Fibroblast of skin of left quadriceps (primary cell): ENCODE measurements at regions not wholly inside any gene's neighbourhood (a gene's known extent, or its start where the extent isn't known, plus 50 kb on each side); places are given as distances from the start of the nearest gene placed in this dataset.
"Not testable (repeated sequence)": the region's sequence is repeated elsewhere in the genome, so short reads cannot be mapped to it uniquely, and the experiment has no call there.

ENCODE experiments used
- DNase-seq, 2 experiments: peaks; one replicate each; pipeline ENCODE4 v3.0.0-alpha.2; 2013; ENCODE audit warnings: low read depth in 2 of 2

GRCh38 chr15:67918205-67918861 is 78.5 kb upstream of the RNU6-1 start:
- DNase-seq: no peak

GRCh38 chr15:67920524-67921240 is 80.8 kb upstream of the RNU6-1 start:
- DNase-seq: no peak

- DNase-seq: no peak
Measured at GRCh38 chr15:67922106-67922675, 82.3 kb upstream of the RNU6-1 start.

- no peak for DNase-seq
Measured at GRCh38 chr15:67922971-67923945, 83.4 kb upstream of the RNU6-1 start.

GRCh38 chr15:67924359-67924974 is 84.6 kb upstream of the RNU6-1 start:
- DNase-seq: no peak

- DNase-seq: no peak
Measured at GRCh38 chr15:67925182-67925581, 85.3 kb upstream of the RNU6-1 start.

GRCh38 chr15:67927501-67928168 is 87.8 kb upstream of the RNU6-1 start:
- DNase-seq: peak; percentile 88 to 89

- DNase-seq: no peak
Measured at GRCh38 chr15:67928666-67929065, 88.8 kb upstream of the RNU6-1 start.

GRCh38 chr15:67930720-67931119 is 90.9 kb upstream of the RNU6-1 start:
- no peak for DNase-seq

- no peak for DNase-seq
Measured at GRCh38 chr15:67931861-67932260, 92.0 kb upstream of the RNU6-1 start.

- DNase-seq: not testable (repeated sequence)
Measured at GRCh38 chr15:67934126-67934525, 94.3 kb upstream of the RNU6-1 start.

GRCh38 chr15:67935244-67935643 is 95.4 kb upstream of the RNU6-1 start:
- DNase-seq: no peak

- no peak for DNase-seq
Measured at GRCh38 chr15:67936258-67936657, 96.4 kb upstream of the RNU6-1 start.

GRCh38 chr15:67937153-67937761 is 97.4 kb upstream of the RNU6-1 start:
- no peak for DNase-seq

- not testable (repeated sequence) for DNase-seq
Measured at GRCh38 chr15:67939179-67939578, 99.3 kb upstream of the RNU6-1 start.

- not testable (repeated sequence) for DNase-seq
Measured at GRCh38 chr15:67939588-67940323, 99.9 kb upstream of the RNU6-1 start.

- no peak for DNase-seq
Measured at GRCh38 chr15:67940324-67940719, 100.5 kb upstream of the RNU6-1 start.

- no peak for DNase-seq
Measured at GRCh38 chr15:67941648-67942310, 101.9 kb upstream of the RNU6-1 start.

GRCh38 chr15:67943475-67943874 is 103.6 kb upstream of the RNU6-1 start:
- no peak for DNase-seq
